ENCODE measurements at regions not wholly inside any gene's neighbourhood (a gene's known extent, or its start where the extent isn't known, plus 50 kb on each side); places are given as distances from the start of the nearest gene placed in this dataset.

GRCh38 chr7:79823246-79823951, 311.2 kb upstream of the GNAI1 start:
- Histone ChIP-seq H3K4me3 (ENCODE audit: low read length in 2 of 2) (no peak overlapping the region), H3K27me3 (ENCODE audit: insufficient read depth, low read length) (no peaks in the 10 kb centered on the region), H3K4me1 (ENCODE audit: insufficient read depth, low read length) (no peaks in the 10 kb centered on the region), H3K9me3 (ENCODE audit: control insufficient read depth in 1 of 2, low read length in 2 of 2) (no peaks in the 10 kb centered on the region), H3K36me3 (ENCODE audit: insufficient read depth, low read length) (no peaks in the 10 kb centered on the region), H3K27ac (ENCODE audit: low read depth, low read length) (no peak overlapping the region)
- Mint-ChIP-seq H3K27me3 (no peaks in the 10 kb centered on the region), H3K36me3 (no peaks in the 10 kb centered on the region), H3K9me3 (peaks cover 0 to 8% (median 2%) of the 10 kb centered on the region in 8 donors), H3K27ac (no peak overlapping the region), H3K4me1 (no peaks in the 10 kb centered on the region), H3K4me3 (no peak overlapping the region)
- ChIA-PET CTCF (ENCODE audit: partially characterized antibody) (no interaction called here), POLR2A (ENCODE audit: partially characterized antibody) (no interaction called here)
- no peak for DNase-seq
- intact Hi-C loops (cut with micrococcal nuclease): no loop called here

GRCh38 chr7:79822620-79823240, 311.9 kb upstream of the GNAI1 start:
- H3K27me3 Mint-ChIP-seq: no peaks in the 10 kb centered on the region
- DNase-seq: no peak
- no peak overlapping the region for H3K27ac ChIP-seq (ENCODE audit: low read depth, low read length)
- POLR2A ChIA-PET (ENCODE audit: partially characterized antibody): no interaction called here
- H3K27me3 ChIP-seq (ENCODE audit: insufficient read depth, low read length): no peaks in the 10 kb centered on the region
- H3K36me3 ChIP-seq (ENCODE audit: insufficient read depth, low read length): no peaks in the 10 kb centered on the region
- H3K4me1 ChIP-seq (ENCODE audit: insufficient read depth, low read length): no peaks in the 10 kb centered on the region
- no peaks in the 10 kb centered on the region for H3K4me1 Mint-ChIP-seq
- H3K9me3 Mint-ChIP-seq: peaks cover 0 to 8% (median 2%) of the 10 kb centered on the region in 8 donors
- intact Hi-C loops (cut with micrococcal nuclease): no loop called here
- no peak overlapping the region for H3K27ac Mint-ChIP-seq
- H3K36me3 Mint-ChIP-seq: no peaks in the 10 kb centered on the region
- H3K4me3 Mint-ChIP-seq: no peak overlapping the region
- no peak overlapping the region for H3K4me3 ChIP-seq (ENCODE audit: low read length in 2 of 2)
- CTCF ChIA-PET (ENCODE audit: partially characterized antibody): no interaction called here
- no peaks in the 10 kb centered on the region for H3K9me3 ChIP-seq (ENCODE audit: control insufficient read depth in 1 of 2, low read length in 2 of 2)

- Histone ChIP-seq H3K4me3 (ENCODE audit: low read length in 2 of 2) (no peak overlapping the region), H3K27ac (ENCODE audit: low read depth, low read length) (no peak overlapping the region), H3K9me3 (ENCODE audit: control insufficient read depth in 1 of 2, low read length in 2 of 2) (no peaks in the 10 kb centered on the region), H3K27me3 (ENCODE audit: insufficient read depth, low read length) (no peaks in the 10 kb centered on the region), H3K36me3 (ENCODE audit: insufficient read depth, low read length) (no peaks in the 10 kb centered on the region), H3K4me1 (ENCODE audit: insufficient read depth, low read length) (no peaks in the 10 kb centered on the region)
- no peak for DNase-seq
- intact Hi-C loops (cut with micrococcal nuclease): no loop called here
- H3K36me3 Mint-ChIP-seq: no peaks in the 10 kb centered on the region
- H3K4me3 Mint-ChIP-seq: no peak overlapping the region
- no peaks in the 10 kb centered on the region for H3K4me1 Mint-ChIP-seq
- H3K27me3 Mint-ChIP-seq: no peaks in the 10 kb centered on the region
- POLR2A ChIA-PET (ENCODE audit: partially characterized antibody): no interaction called here
- CTCF ChIA-PET (ENCODE audit: partially characterized antibody): no interaction called here
- no peak overlapping the region for H3K27ac Mint-ChIP-seq
- peaks cover 0 to 8% (median 4%) of the 10 kb centered on the region in 8 donors for H3K9me3 Mint-ChIP-seq
Observed at GRCh38 chr7:79820387-79820786, 314.2 kb upstream of the GNAI1 start.

GRCh38 chr7:79810916-79811315, 323.7 kb upstream of the GNAI1 start:
- H3K4me1 Mint-ChIP-seq: no peaks in the 10 kb centered on the region
- no peak overlapping the region for H3K4me3 Mint-ChIP-seq
- Histone ChIP-seq H3K9me3 (ENCODE audit: control insufficient read depth in 1 of 2, low read length in 2 of 2) (no peaks in the 10 kb centered on the region), H3K36me3 (ENCODE audit: insufficient read depth, low read length) (no peaks in the 10 kb centered on the region), H3K27ac (ENCODE audit: low read depth, low read length) (no peak overlapping the region), H3K4me3 (ENCODE audit: low read length in 2 of 2) (no peak overlapping the region), H3K27me3 (ENCODE audit: insufficient read depth, low read length) (no peaks in the 10 kb centered on the region), H3K4me1 (ENCODE audit: insufficient read depth, low read length) (no peaks in the 10 kb centered on the region)
- H3K27me3 Mint-ChIP-seq: no peaks in the 10 kb centered on the region
- no peak for DNase-seq
- ChIA-PET CTCF (ENCODE audit: partially characterized antibody) (no interaction called here), POLR2A (ENCODE audit: partially characterized antibody) (no interaction called here)
- intact Hi-C loops (cut with micrococcal nuclease): no loop called here
- peaks cover 0 to 10% (median 4%) of the 10 kb centered on the region in 8 donors for H3K9me3 Mint-ChIP-seq
- H3K27ac Mint-ChIP-seq: no peak overlapping the region
- no peaks in the 10 kb centered on the region for H3K36me3 Mint-ChIP-seq

- DNase-seq: no peak
- H3K27me3 Mint-ChIP-seq: no peaks in the 10 kb centered on the region
- intact Hi-C loops (cut with micrococcal nuclease): no loop called here
- POLR2A ChIA-PET (ENCODE audit: partially characterized antibody): no interaction called here
- no peaks in the 10 kb centered on the region for H3K27me3 ChIP-seq (ENCODE audit: insufficient read depth, low read length)
- H3K27ac ChIP-seq (ENCODE audit: low read depth, low read length): no peak overlapping the region
- H3K36me3 Mint-ChIP-seq: no peaks in the 10 kb centered on the region
- H3K4me1 Mint-ChIP-seq: no peaks in the 10 kb centered on the region
- H3K4me3 ChIP-seq (ENCODE audit: low read length in 2 of 2): no peak overlapping the region
- no peak overlapping the region for H3K4me3 Mint-ChIP-seq
- no peaks in the 10 kb centered on the region for H3K4me1 ChIP-seq (ENCODE audit: insufficient read depth, low read length)
- no peak overlapping the region for H3K27ac Mint-ChIP-seq
- CTCF ChIA-PET (ENCODE audit: partially characterized antibody): no interaction called here
- no peaks in the 10 kb centered on the region for H3K9me3 ChIP-seq (ENCODE audit: control insufficient read depth in 1 of 2, low read length in 2 of 2)
- H3K9me3 Mint-ChIP-seq: peaks cover 3 to 16% (median 7%) of the 10 kb centered on the region in 8 donors
- H3K36me3 ChIP-seq (ENCODE audit: insufficient read depth, low read length): no peaks in the 10 kb centered on the region
Observed at GRCh38 chr7:79806161-79806734, 328.4 kb upstream of the GNAI1 start.

- Mint-ChIP-seq H3K9me3 (peaks cover 0 to 11% (median 5%) of the 10 kb centered on the region in 8 donors), H3K36me3 (no peaks in the 10 kb centered on the region), H3K27ac (no peak overlapping the region), H3K4me1 (no peaks in the 10 kb centered on the region), H3K4me3 (no peak overlapping the region), H3K27me3 (no peaks in the 10 kb centered on the region)
- DNase-seq: no peak
- Histone ChIP-seq H3K27me3 (ENCODE audit: insufficient read depth, low read length) (no peaks in the 10 kb centered on the region), H3K27ac (ENCODE audit: low read depth, low read length) (no peak overlapping the region), H3K4me1 (ENCODE audit: insufficient read depth, low read length) (no peaks in the 10 kb centered on the region), H3K36me3 (ENCODE audit: insufficient read depth, low read length) (no peaks in the 10 kb centered on the region), H3K4me3 (ENCODE audit: low read length in 2 of 2) (no peak overlapping the region), H3K9me3 (ENCODE audit: control insufficient read depth in 1 of 2, low read length in 2 of 2) (no peaks in the 10 kb centered on the region)
- ChIA-PET POLR2A (ENCODE audit: partially characterized antibody) (no interaction called here), CTCF (ENCODE audit: partially characterized antibody) (no interaction called here)
- intact Hi-C loops (cut with micrococcal nuclease): no loop called here
Observed at GRCh38 chr7:79790656-79791262, 337.3 kb upstream of the MAGI2 start.

GRCh38 chr7:79789584-79790345, 336.3 kb upstream of the MAGI2 start:
- peaks cover 0 to 15% (median 6%) of the 10 kb centered on the region in 8 donors for H3K9me3 Mint-ChIP-seq
- Histone ChIP-seq H3K4me3 (ENCODE audit: low read length in 2 of 2) (no peak overlapping the region), H3K27me3 (ENCODE audit: insufficient read depth, low read length) (no peaks in the 10 kb centered on the region), H3K4me1 (ENCODE audit: insufficient read depth, low read length) (no peaks in the 10 kb centered on the region), H3K36me3 (ENCODE audit: insufficient read depth, low read length) (no peaks in the 10 kb centered on the region), H3K27ac (ENCODE audit: low read depth, low read length) (no peak overlapping the region), H3K9me3 (ENCODE audit: control insufficient read depth in 1 of 2, low read length in 2 of 2) (no peaks in the 10 kb centered on the region)
- no peak overlapping the region for H3K27ac Mint-ChIP-seq
- no peaks in the 10 kb centered on the region for H3K27me3 Mint-ChIP-seq
- H3K4me3 Mint-ChIP-seq: no peak overlapping the region
- POLR2A ChIA-PET (ENCODE audit: partially characterized antibody): no interaction called here
- H3K4me1 Mint-ChIP-seq: no peaks in the 10 kb centered on the region
- no peaks in the 10 kb centered on the region for H3K36me3 Mint-ChIP-seq
- CTCF ChIA-PET (ENCODE audit: partially characterized antibody): no interaction called here
- intact Hi-C loops (cut with micrococcal nuclease): no loop called here
- DNase-seq: no peak

All from CD4-positive, alpha-beta memory T cell (primary cell).